Suprapubic skin (tissue), 3 donors: ENCODE measurements at regions not wholly inside any gene's neighbourhood (a gene's known extent, or its start where the extent isn't known, plus 50 kb on each side); places are given as distances from the start of the nearest gene placed in this dataset.

Experiments
- POLR2AphosphoS5 ChIP-seq, 3 donors: sonication (generic); formaldehyde crosslinking; IDR thresholded peaks; one replicate each; pipeline ENCODE4 v1.6.1; 2017; ENCODE audit warnings: antibody characterized with exemption in 3 of 3
- TF ChIP-seq, protein P1 (sequence below), 2 donors: fragments of 200-600 bp in 1 of 2; fragments of 450-650 bp in 1 of 2; sonication (generic) in 1 of 2; IDR thresholded peaks; one replicate each; pipeline ENCODE4 v1.5.1; 2016 to 2019; ENCODE audit warnings: antibody characterized with exemption in 2 of 2, mild to moderate bottlenecking in 1 of 2, moderate library complexity in 1 of 2

DNA sequence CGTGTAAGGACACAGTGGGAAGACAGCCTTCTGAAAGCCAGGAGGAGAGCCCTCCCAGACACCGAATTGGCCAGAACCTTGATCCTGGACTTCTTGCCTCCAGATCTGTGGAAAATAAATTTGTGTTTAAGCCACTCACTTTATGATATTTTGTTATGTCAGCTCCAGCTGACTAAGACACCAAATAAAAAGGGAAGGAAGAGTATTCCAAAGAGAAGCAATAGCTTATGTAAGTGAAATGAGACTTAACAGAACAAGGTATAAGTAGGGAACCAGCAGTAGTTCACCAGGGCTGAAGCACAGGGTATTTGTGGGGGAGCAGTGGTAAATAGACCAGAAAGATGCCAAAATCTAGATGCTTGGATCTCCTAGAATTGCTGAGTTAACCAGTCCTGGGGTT is 94.2 kb upstream of the WLS start:
- no peak for TF ChIP-seq POLR2AphosphoS5 (IDR thresholded peaks at IDR 0.05)
- TF ChIP-seq, protein P1, sequence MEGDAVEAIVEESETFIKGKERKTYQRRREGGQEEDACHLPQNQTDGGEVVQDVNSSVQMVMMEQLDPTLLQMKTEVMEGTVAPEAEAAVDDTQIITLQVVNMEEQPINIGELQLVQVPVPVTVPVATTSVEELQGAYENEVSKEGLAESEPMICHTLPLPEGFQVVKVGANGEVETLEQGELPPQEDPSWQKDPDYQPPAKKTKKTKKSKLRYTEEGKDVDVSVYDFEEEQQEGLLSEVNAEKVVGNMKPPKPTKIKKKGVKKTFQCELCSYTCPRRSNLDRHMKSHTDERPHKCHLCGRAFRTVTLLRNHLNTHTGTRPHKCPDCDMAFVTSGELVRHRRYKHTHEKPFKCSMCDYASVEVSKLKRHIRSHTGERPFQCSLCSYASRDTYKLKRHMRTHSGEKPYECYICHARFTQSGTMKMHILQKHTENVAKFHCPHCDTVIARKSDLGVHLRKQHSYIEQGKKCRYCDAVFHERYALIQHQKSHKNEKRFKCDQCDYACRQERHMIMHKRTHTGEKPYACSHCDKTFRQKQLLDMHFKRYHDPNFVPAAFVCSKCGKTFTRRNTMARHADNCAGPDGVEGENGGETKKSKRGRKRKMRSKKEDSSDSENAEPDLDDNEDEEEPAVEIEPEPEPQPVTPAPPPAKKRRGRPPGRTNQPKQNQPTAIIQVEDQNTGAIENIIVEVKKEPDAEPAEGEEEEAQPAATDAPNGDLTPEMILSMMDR (IDR thresholded peaks at IDR 0.05): no peak
